HG03469 (cell line): ENCODE measurements at regions not wholly inside any gene's neighbourhood (a gene's known extent, or its start where the extent isn't known, plus 50 kb on each side); places are given as distances from the start of the nearest gene placed in this dataset.
"Not testable (repeated sequence)": the region's sequence is repeated elsewhere in the genome, so short reads cannot be mapped to it uniquely, and the experiment has no call there.

Experiments
- ATAC-seq: cut with Tn5 transposase; IDR thresholded peaks from one replicate; pipeline ENCODE4 v1.9.1; 2021; ENCODE audit warnings: mild to moderate bottlenecking, moderate library complexity, moderate number of reproducible peaks; ENCODE audit not compliant: unreplicated experiment

GRCh38 chr3:36063992-36064391 lies 316.3 kb upstream of the STAC start:
- ATAC-seq = no peak

GRCh38 chr3:36065321-36065720 lies 315.0 kb upstream of the STAC start:
- no peak for ATAC-seq

GRCh38 chr3:36075491-36075890 lies 304.8 kb upstream of the STAC start:
- no peak for ATAC-seq

GRCh38 chr3:36077320-36077719 lies 303.0 kb upstream of the STAC start:
- no peak for ATAC-seq

- not testable (repeated sequence) for ATAC-seq
Observed at GRCh38 chr3:36082958-36083357, 297.3 kb upstream of the STAC start.

- peak; percentile 65 for ATAC-seq
Observed at GRCh38 chr3:36095238-36095637, 285.1 kb upstream of the STAC start.

- ATAC-seq = no peak
Observed at GRCh38 chr3:36097209-36097608, 283.1 kb upstream of the STAC start.

GRCh38 chr3:36114353-36114752 lies 266.0 kb upstream of the STAC start:
- no peak for ATAC-seq

GRCh38 chr3:36124118-36124796 lies 256.0 kb upstream of the STAC start:
- ATAC-seq = no peak

GRCh38 chr3:36132214-36132613 lies 248.1 kb upstream of the STAC start:
- ATAC-seq = no peak

- ATAC-seq = no peak
Observed at GRCh38 chr3:36135863-36136262, 244.4 kb upstream of the STAC start.

- ATAC-seq = no peak
Observed at GRCh38 chr3:36142746-36143145, 237.6 kb upstream of the STAC start.

- ATAC-seq = no peak
Observed at GRCh38 chr3:36146404-36146803, 233.9 kb upstream of the STAC start.

GRCh38 chr3:36147934-36148558 lies 232.3 kb upstream of the STAC start:
- no peak for ATAC-seq

GRCh38 chr3:36149447-36149865 lies 230.8 kb upstream of the STAC start:
- ATAC-seq = no peak

GRCh38 chr3:36155515-36155914 lies 224.8 kb upstream of the STAC start:
- no peak for ATAC-seq

GRCh38 chr3:36164400-36164799 lies 215.9 kb upstream of the STAC start:
- ATAC-seq = no peak

- ATAC-seq = no peak
Observed at GRCh38 chr3:36165509-36166290, 214.6 kb upstream of the STAC start.

- ATAC-seq = no peak
Observed at GRCh38 chr3:36166477-36166876, 213.8 kb upstream of the STAC start.

- ATAC-seq = no peak
Observed at GRCh38 chr3:36172699-36173098, 207.6 kb upstream of the STAC start.

- no peak for ATAC-seq
Observed at GRCh38 chr3:36175113-36175812, 205.0 kb upstream of the STAC start.
